GM21526 (cell line): ENCODE measurements at regions not wholly inside any gene's neighbourhood (a gene's known extent, or its start where the extent isn't known, plus 50 kb on each side); places are given as distances from the start of the nearest gene placed in this dataset.

Experiments used
- ATAC-seq: cut with Tn5 transposase; IDR thresholded peaks from one replicate; pipeline ENCODE4 v1.9.1; 2021; ENCODE audit warnings: moderate library complexity; ENCODE audit not compliant: unreplicated experiment, low FRiP score

- no peak for ATAC-seq
Measured at GRCh38 chr6:54784011-54784410, 62.6 kb upstream of the FAM83B start.

GRCh38 chr6:54786154-54786553 lies 60.4 kb upstream of the FAM83B start:
- no peak for ATAC-seq

- ATAC-seq: no peak
Measured at GRCh38 chr6:54787825-54788224, 58.7 kb upstream of the FAM83B start.
